Caco-2 (cell line): ENCODE measurements at regions not wholly inside any gene's neighbourhood (a gene's known extent, or its start where the extent isn't known, plus 50 kb on each side); places are given as distances from the start of the nearest gene placed in this dataset.

Experiments
- BruUV-seq: library from RNA; stranded (reverse); fragments of 400-500 nt; replicated peaks from 2 replicates; lab custom pipeline; 2021; lab: Mats Ljungman, UMichigan
- CTCF ChIA-PET: fragments of 300-600 bp; sonication (Branson Sonifier 250); formaldehyde crosslinking; loops from one replicate; lab custom pipeline; 2022; ENCODE audit warnings: antibody characterized with exemption; lab: Charles Lee
- POLR2A ChIA-PET: fragments of 300-600 bp; sonication (Branson Sonifier 250); formaldehyde crosslinking; loops from one replicate; lab custom pipeline; 2022; ENCODE audit warnings: antibody characterized with exemption; lab: Charles Lee
- DNase-seq, 2 experiments: peaks; one replicate each; pipeline versions ENCODE4 v3.0.0 to v3.0.0-alpha.2; 2020 to 2022
- H3K27me3 ChIP-seq: replicated peaks from 2 replicates; pipeline ENCODE4 v1.6.0; 2011; ENCODE audit warnings: low read length; ENCODE audit not compliant: control insufficient read depth, insufficient read depth
- H3K36me3 ChIP-seq: 2 replicates; pipeline ENCODE4 v1.5.1; 2011; ENCODE audit warnings: low read length; ENCODE audit not compliant: control insufficient read depth, insufficient read depth
- H3K4me1 ChIP-seq: fragments of 250-450 bp; sonication (Bioruptor Pico); 2 replicates; pipeline ENCODE4 v1.5.1; 2020; ENCODE audit warnings: mild to moderate bottlenecking
- H3K4me3 ChIP-seq: 2 replicates; pipeline ENCODE4 v1.5.1; 2011; ENCODE audit warnings: low read depth, mild to moderate bottlenecking, control low read depth, low read length
- H3K9me3 ChIP-seq: fragments of 250-450 bp; sonication (Bioruptor Pico); 2 replicates; pipeline ENCODE4 v1.5.1; 2020; ENCODE audit warnings: mild to moderate bottlenecking, moderate library complexity
- H3K27ac Mint-ChIP-seq: one replicate; pipeline ENCODE4 v1.8.0; 2022; ENCODE audit warnings: mixed read lengths; ENCODE audit not compliant: unreplicated experiment
- H3K27me3 Mint-ChIP-seq: one replicate; pipeline ENCODE4 v1.8.0; 2022; ENCODE audit warnings: mixed read lengths; ENCODE audit not compliant: insufficient read depth, unreplicated experiment
- H3K36me3 Mint-ChIP-seq: one replicate; pipeline ENCODE4 v1.8.0; 2022; ENCODE audit warnings: mild to moderate bottlenecking, mixed read lengths; ENCODE audit not compliant: insufficient read depth, unreplicated experiment
- H3K4me1 Mint-ChIP-seq: one replicate; pipeline ENCODE4 v1.8.0; 2022; ENCODE audit warnings: low read depth, mixed read lengths; ENCODE audit not compliant: unreplicated experiment
- H3K4me3 Mint-ChIP-seq: one replicate; pipeline ENCODE4 v1.8.0; 2022; ENCODE audit warnings: mild to moderate bottlenecking, moderate library complexity, mixed read lengths; ENCODE audit not compliant: unreplicated experiment
- H3K9me3 Mint-ChIP-seq: one replicate; pipeline ENCODE4 v1.8.0; 2022; ENCODE audit warnings: mixed read lengths; ENCODE audit not compliant: unreplicated experiment
- intact Hi-C: fragments of 100-400 bp; cut with micrococcal nuclease; formaldehyde crosslinking; loops from one replicate; pipeline ENCODE4 v1.10.0; 2022; ENCODE audit not compliant: unreplicated experiment
- TF ChIP-seq, protein P1 (sequence below), 2 experiments: fragments of 200-600 bp in 1 of 2; IDR thresholded peaks; 1 replicate in 1 of 2; 2 replicates in 1 of 2; pipeline versions ENCODE4 v1.5.1 to v1.8.0; 2011 to 2022; ENCODE audit warnings: antibody characterized with exemption in 1 of 2, control low read depth in 1 of 2, inconsistent platforms in 1 of 2, low read depth in 1 of 2, low read length in 1 of 2, mild to moderate bottlenecking in 1 of 2, moderate library complexity in 1 of 2; ENCODE audit not compliant: insufficient read depth in 1 of 2, severe bottlenecking in 1 of 2, unreplicated experiment in 1 of 2

DNA sequence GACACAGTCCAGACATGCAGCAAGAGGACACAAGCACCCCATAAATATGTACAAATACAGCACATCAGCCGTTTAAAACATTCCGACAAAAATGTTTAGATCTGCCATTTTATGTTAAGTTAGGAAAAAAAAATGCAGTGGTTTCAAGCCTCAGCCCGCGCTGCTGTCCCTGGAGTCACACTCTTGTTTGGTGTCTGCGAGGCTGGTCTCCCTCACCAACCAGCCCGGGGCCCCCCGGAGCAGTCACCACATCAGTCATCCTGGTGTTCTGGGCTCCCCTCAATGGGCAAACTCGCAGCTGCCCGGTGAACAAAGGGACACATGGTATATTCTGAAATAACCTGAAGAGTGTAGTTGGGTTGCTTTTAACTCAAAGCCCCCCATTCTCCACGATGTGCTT lies 1022.2 kb downstream of the BRD1 start:
- no peaks in the 10 kb centered on the region for H3K27me3 ChIP-seq
- no peak overlapping the region for H3K27ac Mint-ChIP-seq
- intact Hi-C loops: no loop called here
- no peaks in the 10 kb centered on the region for H3K36me3 ChIP-seq
- peaks cover 5% of the 10 kb centered on the region for H3K36me3 Mint-ChIP-seq
- POLR2A ChIA-PET: no interaction called here
- H3K9me3 ChIP-seq: no peaks in the 10 kb centered on the region
- BruUV-seq: no TSS peak
- CTCF ChIA-PET: no interaction called here
- TF ChIP-seq, protein P1, sequence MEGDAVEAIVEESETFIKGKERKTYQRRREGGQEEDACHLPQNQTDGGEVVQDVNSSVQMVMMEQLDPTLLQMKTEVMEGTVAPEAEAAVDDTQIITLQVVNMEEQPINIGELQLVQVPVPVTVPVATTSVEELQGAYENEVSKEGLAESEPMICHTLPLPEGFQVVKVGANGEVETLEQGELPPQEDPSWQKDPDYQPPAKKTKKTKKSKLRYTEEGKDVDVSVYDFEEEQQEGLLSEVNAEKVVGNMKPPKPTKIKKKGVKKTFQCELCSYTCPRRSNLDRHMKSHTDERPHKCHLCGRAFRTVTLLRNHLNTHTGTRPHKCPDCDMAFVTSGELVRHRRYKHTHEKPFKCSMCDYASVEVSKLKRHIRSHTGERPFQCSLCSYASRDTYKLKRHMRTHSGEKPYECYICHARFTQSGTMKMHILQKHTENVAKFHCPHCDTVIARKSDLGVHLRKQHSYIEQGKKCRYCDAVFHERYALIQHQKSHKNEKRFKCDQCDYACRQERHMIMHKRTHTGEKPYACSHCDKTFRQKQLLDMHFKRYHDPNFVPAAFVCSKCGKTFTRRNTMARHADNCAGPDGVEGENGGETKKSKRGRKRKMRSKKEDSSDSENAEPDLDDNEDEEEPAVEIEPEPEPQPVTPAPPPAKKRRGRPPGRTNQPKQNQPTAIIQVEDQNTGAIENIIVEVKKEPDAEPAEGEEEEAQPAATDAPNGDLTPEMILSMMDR (IDR thresholded peaks at IDR 0.05; ENCODE audit: insufficient read depth in 1 of 2, low read depth in 1 of 2, low read length in 1 of 2, severe bottlenecking in 1 of 2, unreplicated experiment in 1 of 2): no peak
- H3K4me3 Mint-ChIP-seq: no peak overlapping the region
- H3K4me3 ChIP-seq: no peak overlapping the region
- peaks cover 3% of the 10 kb centered on the region for H3K27me3 Mint-ChIP-seq
- DNase-seq: no peak
- no peaks in the 10 kb centered on the region for H3K4me1 Mint-ChIP-seq
- no peaks in the 10 kb centered on the region for H3K9me3 Mint-ChIP-seq
- H3K4me1 ChIP-seq: no peaks in the 10 kb centered on the region

DNA sequence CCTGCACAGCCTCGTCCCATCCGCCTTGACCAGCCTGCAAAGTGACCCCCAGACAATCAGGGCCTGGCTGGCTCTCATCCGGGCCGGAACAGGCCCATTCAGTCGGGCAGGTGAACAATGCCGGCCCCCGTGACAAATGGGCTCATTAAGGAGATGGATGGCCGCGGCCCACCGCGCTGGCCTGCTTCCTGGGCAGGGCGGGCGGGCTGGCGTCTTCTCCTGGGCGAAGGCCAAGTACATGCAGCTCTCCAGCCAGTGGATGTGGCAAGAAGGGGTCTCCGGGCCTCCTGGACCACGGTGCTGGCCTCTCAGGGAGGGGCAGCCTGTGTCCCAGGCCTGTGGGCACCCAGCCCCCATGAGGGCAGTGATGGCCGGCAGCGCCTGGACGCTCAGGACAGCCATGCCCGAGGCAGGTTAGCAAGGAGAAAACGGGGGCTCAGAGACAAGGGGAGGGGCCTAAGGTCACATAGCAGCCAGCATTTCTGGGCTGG lies 1022.8 kb downstream of the BRD1 start:
- intact Hi-C loops: no loop called here
- Mint-ChIP-seq H3K4me3 (no peak overlapping the region), H3K9me3 (no peaks in the 10 kb centered on the region), H3K27ac (no peak overlapping the region), H3K4me1 (no peaks in the 10 kb centered on the region), H3K27me3 (peaks cover 3% of the 10 kb centered on the region), H3K36me3 (peaks cover 5% of the 10 kb centered on the region)
- H3K36me3 ChIP-seq: no peaks in the 10 kb centered on the region
- no peaks in the 10 kb centered on the region for H3K4me1 ChIP-seq
- no peaks in the 10 kb centered on the region for H3K27me3 ChIP-seq
- ChIA-PET CTCF (no interaction called here), POLR2A (no interaction called here)
- no peak for DNase-seq
- BruUV-seq: no TSS peak
- no peaks in the 10 kb centered on the region for H3K9me3 ChIP-seq
- TF ChIP-seq, protein P1 (IDR thresholded peaks at IDR 0.05; ENCODE audit: insufficient read depth in 1 of 2, low read depth in 1 of 2, low read length in 1 of 2, severe bottlenecking in 1 of 2, unreplicated experiment in 1 of 2): no peak
- H3K4me3 ChIP-seq: no peak overlapping the region

DNA sequence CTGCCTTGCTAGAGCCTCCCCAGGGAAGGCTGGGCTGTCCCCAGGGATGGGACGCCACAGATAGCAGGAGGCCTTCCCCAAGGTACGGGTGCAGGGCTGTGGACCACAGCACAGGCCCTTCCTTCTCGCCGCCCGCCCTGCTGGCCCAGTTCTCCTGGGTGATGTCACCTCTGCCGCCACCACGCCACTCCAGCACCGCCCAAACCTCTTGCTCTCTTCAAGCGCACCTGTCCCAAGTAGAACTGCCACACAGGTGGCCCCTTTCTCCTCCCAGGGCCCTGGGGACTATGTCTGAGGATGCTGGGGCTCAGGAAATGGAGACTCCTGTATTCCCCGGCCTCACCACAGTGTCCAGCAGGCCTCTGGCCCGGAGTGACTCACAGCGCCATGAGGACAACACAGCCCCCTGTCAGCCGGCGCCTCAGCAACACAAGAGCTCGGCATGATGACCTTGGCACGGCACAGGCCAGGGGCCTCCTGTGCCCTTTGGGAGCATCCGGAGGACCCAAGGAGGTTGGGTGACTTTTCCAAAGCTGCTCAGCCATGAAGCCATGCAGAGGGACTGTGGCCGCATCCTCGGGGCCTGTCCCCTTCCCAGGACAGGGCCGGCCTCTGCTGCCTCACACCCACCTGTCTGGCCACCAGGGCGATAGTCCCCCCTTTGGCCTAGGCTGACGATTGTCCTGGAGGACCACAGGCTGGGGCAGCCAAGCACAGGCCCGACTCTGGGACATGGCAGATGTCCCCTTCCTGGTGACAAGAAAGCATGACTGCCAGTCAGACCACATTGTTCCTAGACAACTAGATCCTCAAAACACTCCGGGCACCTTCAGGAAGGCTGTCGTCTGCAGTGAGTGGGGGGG lies 1023.5 kb downstream of the BRD1 start:
- Histone ChIP-seq H3K4me3 (no peak overlapping the region), H3K27me3 (no peaks in the 10 kb centered on the region), H3K36me3 (no peaks in the 10 kb centered on the region), H3K9me3 (no peaks in the 10 kb centered on the region), H3K4me1 (no peaks in the 10 kb centered on the region)
- CTCF ChIA-PET: no interaction called here
- TF ChIP-seq, protein P1 (IDR thresholded peaks at IDR 0.05; ENCODE audit: insufficient read depth in 1 of 2, low read depth in 1 of 2, low read length in 1 of 2, severe bottlenecking in 1 of 2, unreplicated experiment in 1 of 2): no peak
- peaks cover 3% of the 10 kb centered on the region for H3K27me3 Mint-ChIP-seq
- DNase-seq: no peak
- no peak overlapping the region for H3K27ac Mint-ChIP-seq
- H3K4me3 Mint-ChIP-seq: no peak overlapping the region
- H3K36me3 Mint-ChIP-seq: peaks cover 5% of the 10 kb centered on the region
- intact Hi-C loops: no loop called here
- no TSS peak for BruUV-seq
- POLR2A ChIA-PET: no interaction called here
- H3K4me1 Mint-ChIP-seq: no peaks in the 10 kb centered on the region
- H3K9me3 Mint-ChIP-seq: no peaks in the 10 kb centered on the region
